ENCODE measurements at regions not wholly inside any gene's neighbourhood (a gene's known extent, or its start where the extent isn't known, plus 50 kb on each side); places are given as distances from the start of the nearest gene placed in this dataset.

GRCh38 chr9:18359335-18359734 lies 114.6 kb upstream of the ADAMTSL1 start:
- H3K4me2 ChIP-seq (ENCODE audit: low read length): no peak overlapping the region
- no peaks in the 10 kb centered on the region for H3K9me3 ChIP-seq (ENCODE audit: low read length)
- peak; percentile 35 for DNase-seq
- H3K9ac ChIP-seq (ENCODE audit: low read length): no peak overlapping the region
- H3K36me3 ChIP-seq (ENCODE audit: low read depth, low read length): no peaks in the 10 kb centered on the region
- H3K27me3 ChIP-seq (ENCODE audit: low read length): no peaks in the 10 kb centered on the region
- no peaks in the 10 kb centered on the region for H3F3A ChIP-seq (ENCODE audit: low read length, unreplicated experiment)
- no peak overlapping the region for H2AFZ ChIP-seq (ENCODE audit: low read length)
- H3K4me3 ChIP-seq (ENCODE audit: low read length): no peak overlapping the region
- POLR2A ChIA-PET (ENCODE audit: unreplicated experiment): no interaction called here
- H3K79me2 ChIP-seq (ENCODE audit: low read length): no peaks in the 10 kb centered on the region
- BruUV-seq (replicated peaks): no TSS peak
- CTCF ChIA-PET: no interaction called here
- H3K9me2 ChIP-seq (replicated peaks; ENCODE audit: low read length): no peaks in the 10 kb centered on the region
- TF ChIP-seq EZH2 (IDR thresholded peaks at IDR 0.05; ENCODE audit: low read length, unreplicated experiment): no peak
- TF ChIP-seq EZH2phosphoT487 (IDR thresholded peaks at IDR 0.05; ENCODE audit: borderline replicate concordance, low read length): no peak
- no peak for TF ChIP-seq CTCF (conservative IDR thresholded peaks at IDR 0.05; ENCODE audit: low read depth, low read length)
- H3K4me1 ChIP-seq (ENCODE audit: insufficient read depth, low read length): no peaks in the 10 kb centered on the region; the same call in 1 of the 2 replicates
- H3K27ac ChIP-seq (ENCODE audit: low read length): no peak overlapping the region
- H4K20me1 ChIP-seq (ENCODE audit: low read length): no peaks in the 10 kb centered on the region
- no peak for ATAC-seq
- intact Hi-C loops (cut with micrococcal nuclease): no loop called here

DNA sequence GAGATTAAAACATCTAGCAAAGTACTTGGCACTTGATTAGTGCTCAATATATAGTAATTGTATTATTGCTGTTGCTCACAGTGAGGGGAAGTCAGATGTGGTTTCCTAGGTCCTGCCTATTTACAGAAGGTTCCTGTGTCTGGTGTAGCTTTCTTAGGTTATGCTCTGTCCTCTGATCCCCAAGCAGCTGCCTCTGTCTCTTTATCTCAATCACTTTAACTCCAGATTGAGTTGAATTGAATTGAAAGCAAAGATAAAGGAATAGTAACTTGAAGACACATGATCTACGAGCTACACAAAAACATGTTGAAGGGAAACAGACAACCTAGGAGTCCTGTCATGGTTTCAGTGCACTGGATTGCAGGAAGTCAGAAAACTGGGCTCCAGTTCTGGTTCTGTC lies 113.9 kb upstream of the ADAMTSL1 start:
- Histone ChIP-seq H3K36me3 (ENCODE audit: low read depth, low read length) (no peaks in the 10 kb centered on the region), H3F3A (ENCODE audit: low read length, unreplicated experiment) (no peaks in the 10 kb centered on the region), H3K9me2 (replicated peaks; ENCODE audit: low read length) (no peaks in the 10 kb centered on the region), H3K4me1 (ENCODE audit: insufficient read depth, low read length) (no peaks in the 10 kb centered on the region; the same call in 1 of the 2 replicates), H2AFZ (ENCODE audit: low read length) (no peak overlapping the region), H3K4me2 (ENCODE audit: low read length) (no peak overlapping the region), H4K20me1 (ENCODE audit: low read length) (no peaks in the 10 kb centered on the region), H3K4me3 (ENCODE audit: low read length) (no peak overlapping the region), H3K9me3 (ENCODE audit: low read length) (no peaks in the 10 kb centered on the region), H3K27ac (ENCODE audit: low read length) (no peak overlapping the region), H3K9ac (ENCODE audit: low read length) (no peak overlapping the region), H3K79me2 (ENCODE audit: low read length) (no peaks in the 10 kb centered on the region), H3K27me3 (ENCODE audit: low read length) (no peaks in the 10 kb centered on the region)
- ChIA-PET POLR2A (ENCODE audit: unreplicated experiment) (no interaction called here), CTCF (no interaction called here)
- BruUV-seq (replicated peaks): no TSS peak
- intact Hi-C loops (cut with micrococcal nuclease): no loop called here
- no peak for TF ChIP-seq EZH2phosphoT487 (IDR thresholded peaks at IDR 0.05; ENCODE audit: borderline replicate concordance, low read length)
- no peak for TF ChIP-seq EZH2 (IDR thresholded peaks at IDR 0.05; ENCODE audit: low read length, unreplicated experiment)
- no peak for TF ChIP-seq CTCF (conservative IDR thresholded peaks at IDR 0.05; ENCODE audit: low read depth, low read length)
- ATAC-seq: no peak
- no peak for DNase-seq

DNA sequence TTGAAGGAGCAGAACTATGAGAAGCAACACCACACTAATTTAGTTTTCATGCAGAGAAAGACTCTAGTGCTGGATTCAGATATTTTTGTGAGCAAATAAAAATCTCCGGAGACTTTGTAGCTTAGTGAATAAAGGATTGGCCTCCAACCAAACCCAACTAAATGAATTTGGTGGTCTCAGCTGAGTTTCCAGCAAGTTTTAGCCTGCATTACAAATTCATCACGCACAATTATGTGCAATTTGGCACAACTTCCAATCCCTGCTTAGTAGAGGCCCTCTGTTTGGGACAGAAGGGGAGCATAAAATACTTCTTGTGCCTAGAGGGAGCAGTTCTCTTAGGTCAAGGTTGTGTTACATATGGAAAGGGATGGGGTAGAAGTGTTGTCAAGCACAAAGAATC lies 112.3 kb upstream of the ADAMTSL1 start:
- Histone ChIP-seq H3K27ac (ENCODE audit: low read length) (no peak overlapping the region), H3K27me3 (ENCODE audit: low read length) (no peaks in the 10 kb centered on the region), H3K9me2 (replicated peaks; ENCODE audit: low read length) (no peaks in the 10 kb centered on the region), H3K9ac (ENCODE audit: low read length) (no peak overlapping the region), H4K20me1 (ENCODE audit: low read length) (no peaks in the 10 kb centered on the region), H3K4me1 (ENCODE audit: insufficient read depth, low read length) (no peaks in the 10 kb centered on the region; the same call in 1 of the 2 replicates), H3F3A (ENCODE audit: low read length, unreplicated experiment) (no peaks in the 10 kb centered on the region), H3K4me3 (ENCODE audit: low read length) (no peak overlapping the region), H3K9me3 (ENCODE audit: low read length) (no peaks in the 10 kb centered on the region), H3K4me2 (ENCODE audit: low read length) (no peak overlapping the region), H3K36me3 (ENCODE audit: low read depth, low read length) (no peaks in the 10 kb centered on the region), H2AFZ (ENCODE audit: low read length) (no peak overlapping the region), H3K79me2 (ENCODE audit: low read length) (no peaks in the 10 kb centered on the region)
- ChIA-PET CTCF (no interaction called here), POLR2A (ENCODE audit: unreplicated experiment) (no interaction called here)
- no TSS peak for BruUV-seq (replicated peaks)
- no peak for ATAC-seq
- intact Hi-C loops (cut with micrococcal nuclease): no loop called here
- DNase-seq: no peak
- TF ChIP-seq EZH2 (IDR thresholded peaks at IDR 0.05; ENCODE audit: low read length, unreplicated experiment): no peak
- no peak for TF ChIP-seq CTCF (conservative IDR thresholded peaks at IDR 0.05; ENCODE audit: low read depth, low read length)
- TF ChIP-seq EZH2phosphoT487 (IDR thresholded peaks at IDR 0.05; ENCODE audit: borderline replicate concordance, low read length): no peak
